ENCODE measurements at regions not wholly inside any gene's neighbourhood (a gene's known extent, or its start where the extent isn't known, plus 50 kb on each side); places are given as distances from the start of the nearest gene placed in this dataset.

GRCh38 chr2:175687465-175687864 is 314.6 kb downstream of the LNPK start:
- Mint-ChIP-seq H3K9me3 (ENCODE audit: unreplicated experiment) (no peaks in the 10 kb centered on the region), H3K36me3 (ENCODE audit: insufficient read depth, unreplicated experiment) (no peaks in the 10 kb centered on the region), H3K27ac (ENCODE audit: unreplicated experiment) (no peak overlapping the region), H3K4me1 (ENCODE audit: low read depth, unreplicated experiment) (peaks cover 7% of the 10 kb centered on the region), H3K27me3 (ENCODE audit: insufficient read depth, unreplicated experiment) (no peaks in the 10 kb centered on the region), H3K4me3 (ENCODE audit: unreplicated experiment) (no peak overlapping the region)
- H3K4me3 ChIP-seq (ENCODE audit: low read depth, low read length) = no peak overlapping the region
- ChIA-PET POLR2A (no interaction called here), CTCF (no interaction called here)
- H3K27me3 ChIP-seq (replicated peaks; ENCODE audit: control insufficient read depth, insufficient read depth, low read length) = no peaks in the 10 kb centered on the region
- DNase-seq = no peak
- H3K4me1 ChIP-seq = no peaks in the 10 kb centered on the region
- H3K36me3 ChIP-seq (ENCODE audit: control insufficient read depth, insufficient read depth, low read length) = no peaks in the 10 kb centered on the region
- TF ChIP-seq, protein P1, sequence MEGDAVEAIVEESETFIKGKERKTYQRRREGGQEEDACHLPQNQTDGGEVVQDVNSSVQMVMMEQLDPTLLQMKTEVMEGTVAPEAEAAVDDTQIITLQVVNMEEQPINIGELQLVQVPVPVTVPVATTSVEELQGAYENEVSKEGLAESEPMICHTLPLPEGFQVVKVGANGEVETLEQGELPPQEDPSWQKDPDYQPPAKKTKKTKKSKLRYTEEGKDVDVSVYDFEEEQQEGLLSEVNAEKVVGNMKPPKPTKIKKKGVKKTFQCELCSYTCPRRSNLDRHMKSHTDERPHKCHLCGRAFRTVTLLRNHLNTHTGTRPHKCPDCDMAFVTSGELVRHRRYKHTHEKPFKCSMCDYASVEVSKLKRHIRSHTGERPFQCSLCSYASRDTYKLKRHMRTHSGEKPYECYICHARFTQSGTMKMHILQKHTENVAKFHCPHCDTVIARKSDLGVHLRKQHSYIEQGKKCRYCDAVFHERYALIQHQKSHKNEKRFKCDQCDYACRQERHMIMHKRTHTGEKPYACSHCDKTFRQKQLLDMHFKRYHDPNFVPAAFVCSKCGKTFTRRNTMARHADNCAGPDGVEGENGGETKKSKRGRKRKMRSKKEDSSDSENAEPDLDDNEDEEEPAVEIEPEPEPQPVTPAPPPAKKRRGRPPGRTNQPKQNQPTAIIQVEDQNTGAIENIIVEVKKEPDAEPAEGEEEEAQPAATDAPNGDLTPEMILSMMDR (IDR thresholded peaks at IDR 0.05; ENCODE audit: insufficient read depth in 1 of 2, low read depth in 1 of 2, low read length in 1 of 2, severe bottlenecking in 1 of 2, unreplicated experiment in 1 of 2) = no peak
- H3K9me3 ChIP-seq = no peaks in the 10 kb centered on the region
- intact Hi-C loops (cut with micrococcal nuclease; ENCODE audit: unreplicated experiment) = loop anchor here (10.0 kb wide), 1 partner anchor 163 kb away; no protein-coding TSS in a partner anchor
- BruUV-seq (replicated peaks) = no TSS peak

- H3K27ac Mint-ChIP-seq (ENCODE audit: unreplicated experiment) = no peak overlapping the region
- no peaks in the 10 kb centered on the region for H3K4me1 ChIP-seq
- CTCF ChIA-PET = no interaction called here
- intact Hi-C loops (cut with micrococcal nuclease; ENCODE audit: unreplicated experiment) = loop anchor here (10.0 kb wide), 1 partner anchor 161 kb away; no protein-coding TSS in a partner anchor
- POLR2A ChIA-PET = no interaction called here
- no peaks in the 10 kb centered on the region for H3K27me3 Mint-ChIP-seq (ENCODE audit: insufficient read depth, unreplicated experiment)
- H3K36me3 ChIP-seq (ENCODE audit: control insufficient read depth, insufficient read depth, low read length) = no peaks in the 10 kb centered on the region
- H3K27me3 ChIP-seq (replicated peaks; ENCODE audit: control insufficient read depth, insufficient read depth, low read length) = no peaks in the 10 kb centered on the region
- no peaks in the 10 kb centered on the region for H3K9me3 ChIP-seq
- H3K4me3 Mint-ChIP-seq (ENCODE audit: unreplicated experiment) = no peak overlapping the region
- H3K9me3 Mint-ChIP-seq (ENCODE audit: unreplicated experiment) = no peaks in the 10 kb centered on the region
- H3K4me1 Mint-ChIP-seq (ENCODE audit: low read depth, unreplicated experiment) = peaks cover 7% of the 10 kb centered on the region
- BruUV-seq (replicated peaks) = no TSS peak
- H3K4me3 ChIP-seq (ENCODE audit: low read depth, low read length) = no peak overlapping the region
- no peaks in the 10 kb centered on the region for H3K36me3 Mint-ChIP-seq (ENCODE audit: insufficient read depth, unreplicated experiment)
- TF ChIP-seq, protein P1 (IDR thresholded peaks at IDR 0.05; ENCODE audit: insufficient read depth in 1 of 2, low read depth in 1 of 2, low read length in 1 of 2, severe bottlenecking in 1 of 2, unreplicated experiment in 1 of 2) = no peak
- DNase-seq = no peak
Observed at GRCh38 chr2:175686002-175686401, 316.1 kb downstream of the LNPK start.

GRCh38 chr2:175684466-175684865 is 317.6 kb downstream of the LNPK start:
- Histone ChIP-seq H3K4me1 (no peaks in the 10 kb centered on the region), H3K9me3 (no peaks in the 10 kb centered on the region), H3K4me3 (ENCODE audit: low read depth, low read length) (no peak overlapping the region), H3K27me3 (replicated peaks; ENCODE audit: control insufficient read depth, insufficient read depth, low read length) (no peaks in the 10 kb centered on the region), H3K36me3 (ENCODE audit: control insufficient read depth, insufficient read depth, low read length) (no peaks in the 10 kb centered on the region)
- TF ChIP-seq, protein P1 (IDR thresholded peaks at IDR 0.05; ENCODE audit: insufficient read depth in 1 of 2, low read depth in 1 of 2, low read length in 1 of 2, severe bottlenecking in 1 of 2, unreplicated experiment in 1 of 2) = no peak
- BruUV-seq (replicated peaks) = no TSS peak
- Mint-ChIP-seq H3K9me3 (ENCODE audit: unreplicated experiment) (no peaks in the 10 kb centered on the region), H3K4me3 (ENCODE audit: unreplicated experiment) (no peak overlapping the region), H3K27me3 (ENCODE audit: insufficient read depth, unreplicated experiment) (no peaks in the 10 kb centered on the region), H3K27ac (ENCODE audit: unreplicated experiment) (no peak overlapping the region), H3K36me3 (ENCODE audit: insufficient read depth, unreplicated experiment) (no peaks in the 10 kb centered on the region), H3K4me1 (ENCODE audit: low read depth, unreplicated experiment) (peaks cover 7% of the 10 kb centered on the region)
- ChIA-PET CTCF (interaction anchor here (0.8 to 1.0 kb wide), 2 partner anchors 45 to 413 kb away, joined by 3 to 4 read pairs; no protein-coding TSS in a partner anchor), POLR2A (no interaction called here)
- intact Hi-C loops (cut with micrococcal nuclease; ENCODE audit: unreplicated experiment) = loop anchor here (1.0 to 10.0 kb wide), 3 partner anchors 160 to 318 kb away; no protein-coding TSS in a partner anchor
- no peak for DNase-seq

Data from Caco-2 (cell line).